Esophagus muscularis mucosa (tissue), 4 donors: ENCODE measurements at regions not wholly inside any gene's neighbourhood (a gene's known extent, or its start where the extent isn't known, plus 50 kb on each side); places are given as distances from the start of the nearest gene placed in this dataset.

Experiments used
- CTCF ChIP-seq, 3 experiments: fragments of 200-600 bp in 2 of 3; fragments of 450-650 bp in 1 of 3; sonication (generic) in 2 of 3; IDR thresholded peaks; one replicate each; pipeline ENCODE4 v1.5.1; 2017 to 2019; ENCODE audit warnings: antibody characterized with exemption in 3 of 3, mild to moderate bottlenecking in 2 of 3, moderate library complexity in 1 of 3
- EP300 ChIP-seq: sonication (generic); formaldehyde crosslinking; IDR thresholded peaks from one replicate; pipeline ENCODE4 v1.6.1; 2017; ENCODE audit warnings: antibody characterized with exemption
- POLR2A ChIP-seq: fragments of 450-650 bp; IDR thresholded peaks from one replicate; pipeline ENCODE4 v1.6.1; 2017; ENCODE audit warnings: antibody characterized with exemption, moderate library complexity, mild to moderate bottlenecking, low read depth
- POLR2AphosphoS5 ChIP-seq, 2 donors: sonication (generic); formaldehyde crosslinking; IDR thresholded peaks; one replicate each; pipeline ENCODE4 v1.6.1; 2017; ENCODE audit warnings: antibody characterized with exemption in 2 of 2

- TF ChIP-seq CTCF (IDR thresholded peaks at IDR 0.05) (no peak), POLR2A (no peak), POLR2AphosphoS5 (IDR thresholded peaks at IDR 0.05) (no peak), EP300 (no peak)
Observed at GRCh38 chr3:90011596-90011995, 904.2 kb downstream of the EPHA3 start.
